GM12874 (cell line): ENCODE measurements at regions not wholly inside any gene's neighbourhood (a gene's known extent, or its start where the extent isn't known, plus 50 kb on each side); places are given as distances from the start of the nearest gene placed in this dataset.

Experiments
- CTCF ChIP-seq: IDR thresholded peaks from 2 replicates; pipeline ENCODE4 v1.5.1; 2011; ENCODE audit warnings: low read depth, mild to moderate bottlenecking, control low read depth, low read length, moderate library complexity; ENCODE audit not compliant: insufficient read depth

- TF ChIP-seq CTCF: no peak
These were observed 180.4 kb upstream of the ANKRD55 start for GRCh38 chr5:56413546-56413945.

GRCh38 chr5:56412601-56413379, 179.7 kb upstream of the ANKRD55 start:
- no peak for TF ChIP-seq CTCF

GRCh38 chr5:56410696-56411095, 177.6 kb upstream of the ANKRD55 start:
- no peak for TF ChIP-seq CTCF

- TF ChIP-seq CTCF: no peak
These were observed 176.4 kb upstream of the ANKRD55 start for GRCh38 chr5:56409331-56410190.

GRCh38 chr5:56406838-56407237, 173.7 kb upstream of the ANKRD55 start:
- no peak for TF ChIP-seq CTCF

- TF ChIP-seq CTCF: no peak
These were observed 173.1 kb upstream of the ANKRD55 start for GRCh38 chr5:56406221-56406620.

GRCh38 chr5:56405116-56405908, 172.2 kb upstream of the ANKRD55 start:
- no peak for TF ChIP-seq CTCF
